ENCODE measurements at regions not wholly inside any gene's neighbourhood (a gene's known extent, or its start where the extent isn't known, plus 50 kb on each side); places are given as distances from the start of the nearest gene placed in this dataset.

DNA sequence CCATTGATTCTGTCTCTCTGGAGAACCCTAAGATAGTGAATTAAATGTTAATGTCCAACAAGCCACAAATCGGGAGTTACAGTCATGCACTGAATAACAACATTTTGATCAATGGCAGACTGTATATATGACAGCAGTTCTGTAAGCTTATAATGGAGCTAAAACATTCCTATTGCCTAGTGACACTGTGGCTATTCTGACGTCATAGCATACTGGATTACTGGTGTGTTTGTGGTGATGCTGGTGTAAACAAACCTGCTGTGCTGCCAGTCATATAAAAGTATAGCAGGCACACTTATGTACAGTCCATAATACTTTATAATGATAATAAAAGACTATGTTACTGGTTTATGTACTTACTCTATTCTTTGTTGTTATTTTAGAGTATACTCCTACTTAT is 56.7 kb upstream of the BICD1 start:
- H3K9me3 ChIP-seq (ENCODE audit: control insufficient read depth, insufficient read depth, low read length), result no peaks in the 10 kb centered on the region; the same call in 1 of the 2 replicates
- dilution Hi-C loops (cut with HindIII; ENCODE audit: low sequenced_read_pairs, unreplicated experiment), result no loop called here
- no peak overlapping the region for H2AK9ac ChIP-seq (replicated peaks; ENCODE audit: low read depth, low read length, poor library complexity)
- no peak overlapping the region for H4K8ac ChIP-seq (ENCODE audit: low read depth in 2 of 2, low read length in 2 of 2)
- no peak overlapping the region for H4K91ac ChIP-seq (ENCODE audit: insufficient read depth, low read depth, low read length)
- H3K27me3 ChIP-seq (ENCODE audit: control insufficient read depth, insufficient read depth, low read length), result no peaks in the 10 kb centered on the region
- H3K27ac ChIP-seq (ENCODE audit: insufficient read depth, low read length), result no peak overlapping the region
- H3K9me1 ChIP-seq (ENCODE audit: insufficient read depth, low read length), result no peaks in the 10 kb centered on the region
- no peak overlapping the region for H2BK15ac ChIP-seq (ENCODE audit: low read depth, low read length)
- no peak overlapping the region for H3K18ac ChIP-seq (ENCODE audit: low read depth, low read length)
- ATAC-seq (ENCODE audit: low read depth), result no peak
- ChIA-PET CTCF (interaction anchor here (0.6 to 3.1 kb wide), 3 partner anchors 11 to 497 kb away, joined by 3 to 10 read pairs (median 5); no protein-coding TSS in a partner anchor), POLR2A (ENCODE audit: unreplicated experiment) (no interaction called here)
- H2AFZ ChIP-seq (replicated peaks; ENCODE audit: low read length, poor library complexity), result no peak overlapping the region
- H3K9ac ChIP-seq (ENCODE audit: low read depth, low read length), result no peak overlapping the region
- H3K4me3 ChIP-seq (ENCODE audit: insufficient read depth, low read depth, low read length), result no peak overlapping the region
- H2BK120ac ChIP-seq (ENCODE audit: low read depth, low read length), result no peak overlapping the region
- no peak overlapping the region for H3K56ac ChIP-seq (ENCODE audit: extremely low read depth, insufficient read depth, low read length)
- H4K5ac ChIP-seq (ENCODE audit: low read depth, low read length), result no peak overlapping the region
- H3K23ac ChIP-seq (ENCODE audit: low read depth, low read length), result no peak overlapping the region
- TF ChIP-seq SMC3 (IDR thresholded peaks at IDR 0.05; ENCODE audit: low read depth, low read length) (no peak), RAD21 (IDR thresholded peaks at IDR 0.05; ENCODE audit: low read length) (no peak), NFE2L2 (IDR thresholded peaks at IDR 0.05; ENCODE audit: low read depth, low read length) (no peak), CHD1 (IDR thresholded peaks at IDR 0.05; ENCODE audit: low read depth, low read length) (no peak), MXI1 (IDR thresholded peaks at IDR 0.05; ENCODE audit: borderline replicate concordance, low read depth, low read length) (no peak), RCOR1 (IDR thresholded peaks at IDR 0.05; ENCODE audit: insufficient replicate concordance, low read length) (no peak), MAZ (IDR thresholded peaks at IDR 0.05; ENCODE audit: borderline replicate concordance, low read depth, low read length) (no peak), POLR2A (IDR thresholded peaks at IDR 0.05; ENCODE audit: low read depth, low read length) (no peak), CEBPB (IDR thresholded peaks at IDR 0.05; ENCODE audit: low read depth, low read length) (no peak), FOS (IDR thresholded peaks at IDR 0.05; ENCODE audit: low read depth, low read length) (no peak), MAFK (IDR thresholded peaks at IDR 0.05; ENCODE audit: low read depth, low read length) (no peak), RFX5 (IDR thresholded peaks at IDR 0.05; ENCODE audit: low read depth, low read length) (no peak), BHLHE40 (IDR thresholded peaks at IDR 0.05; ENCODE audit: low read depth, low read length) (no peak)
- TF ChIP-seq, protein P1, sequence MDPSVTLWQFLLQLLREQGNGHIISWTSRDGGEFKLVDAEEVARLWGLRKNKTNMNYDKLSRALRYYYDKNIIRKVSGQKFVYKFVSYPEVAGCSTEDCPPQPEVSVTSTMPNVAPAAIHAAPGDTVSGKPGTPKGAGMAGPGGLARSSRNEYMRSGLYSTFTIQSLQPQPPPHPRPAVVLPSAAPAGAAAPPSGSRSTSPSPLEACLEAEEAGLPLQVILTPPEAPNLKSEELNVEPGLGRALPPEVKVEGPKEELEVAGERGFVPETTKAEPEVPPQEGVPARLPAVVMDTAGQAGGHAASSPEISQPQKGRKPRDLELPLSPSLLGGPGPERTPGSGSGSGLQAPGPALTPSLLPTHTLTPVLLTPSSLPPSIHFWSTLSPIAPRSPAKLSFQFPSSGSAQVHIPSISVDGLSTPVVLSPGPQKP (IDR thresholded peaks at IDR 0.05; ENCODE audit: borderline replicate concordance, low read depth, low read length), result no peak
- TF ChIP-seq, protein P2, sequence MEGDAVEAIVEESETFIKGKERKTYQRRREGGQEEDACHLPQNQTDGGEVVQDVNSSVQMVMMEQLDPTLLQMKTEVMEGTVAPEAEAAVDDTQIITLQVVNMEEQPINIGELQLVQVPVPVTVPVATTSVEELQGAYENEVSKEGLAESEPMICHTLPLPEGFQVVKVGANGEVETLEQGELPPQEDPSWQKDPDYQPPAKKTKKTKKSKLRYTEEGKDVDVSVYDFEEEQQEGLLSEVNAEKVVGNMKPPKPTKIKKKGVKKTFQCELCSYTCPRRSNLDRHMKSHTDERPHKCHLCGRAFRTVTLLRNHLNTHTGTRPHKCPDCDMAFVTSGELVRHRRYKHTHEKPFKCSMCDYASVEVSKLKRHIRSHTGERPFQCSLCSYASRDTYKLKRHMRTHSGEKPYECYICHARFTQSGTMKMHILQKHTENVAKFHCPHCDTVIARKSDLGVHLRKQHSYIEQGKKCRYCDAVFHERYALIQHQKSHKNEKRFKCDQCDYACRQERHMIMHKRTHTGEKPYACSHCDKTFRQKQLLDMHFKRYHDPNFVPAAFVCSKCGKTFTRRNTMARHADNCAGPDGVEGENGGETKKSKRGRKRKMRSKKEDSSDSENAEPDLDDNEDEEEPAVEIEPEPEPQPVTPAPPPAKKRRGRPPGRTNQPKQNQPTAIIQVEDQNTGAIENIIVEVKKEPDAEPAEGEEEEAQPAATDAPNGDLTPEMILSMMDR (conservative IDR thresholded peaks at IDR 0.05; ENCODE audit: low read depth, low read length), result no peak
- TF ChIP-seq, protein P3, sequence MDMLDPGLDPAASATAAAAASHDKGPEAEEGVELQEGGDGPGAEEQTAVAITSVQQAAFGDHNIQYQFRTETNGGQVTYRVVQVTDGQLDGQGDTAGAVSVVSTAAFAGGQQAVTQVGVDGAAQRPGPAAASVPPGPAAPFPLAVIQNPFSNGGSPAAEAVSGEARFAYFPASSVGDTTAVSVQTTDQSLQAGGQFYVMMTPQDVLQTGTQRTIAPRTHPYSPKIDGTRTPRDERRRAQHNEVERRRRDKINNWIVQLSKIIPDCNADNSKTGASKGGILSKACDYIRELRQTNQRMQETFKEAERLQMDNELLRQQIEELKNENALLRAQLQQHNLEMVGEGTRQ (IDR thresholded peaks at IDR 0.05; ENCODE audit: low read depth, low read length), result no peak
- H3K36me3 ChIP-seq (ENCODE audit: control insufficient read depth, insufficient read depth, low read length), result no peaks in the 10 kb centered on the region
- no peaks in the 10 kb centered on the region for H3K79me1 ChIP-seq (ENCODE audit: low read depth in 1 of 2, low read length in 2 of 2)
- H3K14ac ChIP-seq (replicated peaks; ENCODE audit: low read depth, low read length), result no peak overlapping the region
- in situ Hi-C loops (cut with MboI; ENCODE audit: low sequenced_read_pairs), result loop anchor here (25.0 kb wide), 1 partner anchor 388 kb away; the partner anchor contains the start of gene ETFBKMT
- H3K4me2 ChIP-seq (ENCODE audit: low read depth, low read length), result no peak overlapping the region
- H2BK5ac ChIP-seq (ENCODE audit: low read depth, low read length, poor library complexity, severe bottlenecking), result no peak overlapping the region
- H4K20me1 ChIP-seq (ENCODE audit: insufficient read depth, low read length), result peaks cover 4% of the 10 kb centered on the region; the same call in 1 of the 2 replicates
- peak; percentile 56 for DNase-seq
- BruUV-seq (replicated peaks), result no TSS peak
- no CpG with 5 or more reads among the region's 2 CpGs for WGBS, 2 experiments (ENCODE audit: extremely low coverage in 2 of 2, insufficient read length in 1 of 2)
- intact Hi-C loops (cut with micrococcal nuclease), result loop anchor here (10.0 kb wide), 1 partner anchor 395 kb away; the partner anchor contains the start of gene ETFBKMT
- no peak overlapping the region for H2BK20ac ChIP-seq (ENCODE audit: low read depth, low read length)
- H3K4me1 ChIP-seq (ENCODE audit: control insufficient read depth, insufficient read depth, low read length), result peaks cover 7% of the 10 kb centered on the region
- no peak overlapping the region for H2AK5ac ChIP-seq (ENCODE audit: low read depth, low read length)
- H3K4ac ChIP-seq (ENCODE audit: low read depth, low read length), result no peak overlapping the region

Data from IMR-90 (cell line).